ENCODE measurements at regions not wholly inside any gene's neighbourhood (a gene's known extent, or its start where the extent isn't known, plus 50 kb on each side); places are given as distances from the start of the nearest gene placed in this dataset.
A peak's percentile ranks its signal among the peaks of the same experiment; 100 is the strongest.

GRCh38 chr5:17425385-17426070 is 72.5 kb upstream of the TAF11L2 start:
- Histone ChIP-seq H3K4me3 (no peak overlapping the region), H3K27ac (no peak overlapping the region)

GRCh38 chr5:17426104-17426749 is 71.8 kb upstream of the TAF11L2 start:
- Histone ChIP-seq H3K4me3 (no peak overlapping the region), H3K27ac (peak overlapping the region in 1 of 21 experiments; percentile 2)

- H3K27ac ChIP-seq = no peak overlapping the region
Observed at GRCh38 chr5:17428176-17428800, 69.7 kb upstream of the TAF11L2 start.

GRCh38 chr5:17429353-17429752 is 68.7 kb upstream of the TAF11L2 start:
- no peak overlapping the region for H3K4me3 ChIP-seq
- H3K27ac ChIP-seq = no peak overlapping the region

More at GRCh38 chr5:17428176-17428800, 69.7 kb upstream of the TAF11L2 start:
- H3K4me3 ChIP-seq = no peak overlapping the region

GRCh38 chr5:17430241-17430640 is 67.8 kb upstream of the TAF11L2 start:
- H3K27ac ChIP-seq = no peak overlapping the region
- H3K4me3 ChIP-seq = no peak overlapping the region

GRCh38 chr5:17431272-17432050 is 66.6 kb upstream of the TAF11L2 start:
- no peak overlapping the region for H3K27ac ChIP-seq

GRCh38 chr5:17432569-17432968 is 65.5 kb upstream of the TAF11L2 start:
- no peak overlapping the region for H3K27ac ChIP-seq
- no peak overlapping the region for H3K4me3 ChIP-seq

More at GRCh38 chr5:17431272-17432050, 66.6 kb upstream of the TAF11L2 start:
- no peak overlapping the region for H3K4me3 ChIP-seq

- no peak overlapping the region for H3K4me3 ChIP-seq
- no peak overlapping the region for H3K27ac ChIP-seq
Observed at GRCh38 chr5:17433406-17433805, 64.6 kb upstream of the TAF11L2 start.

- Histone ChIP-seq H3K27ac (no peak overlapping the region), H3K4me3 (no peak overlapping the region)
Observed at GRCh38 chr5:17434982-17435381, 63.0 kb upstream of the TAF11L2 start.

- Histone ChIP-seq H3K4me3 (no peak overlapping the region), H3K27ac (peak overlapping the region in 14 of 21 experiments; percentile 12 to 74 (median 57))
Observed at GRCh38 chr5:17436350-17436749, 61.7 kb upstream of the TAF11L2 start.

GRCh38 chr5:17436761-17437221 is 61.2 kb upstream of the TAF11L2 start:
- peak overlapping the region in 1 of 7 experiments; percentile 4 for H3K4me3 ChIP-seq
- H3K27ac ChIP-seq = peak overlapping the region in 13 of 21 experiments; percentile 12 to 74 (median 55)

- H3K27ac ChIP-seq = no peak overlapping the region
Observed at GRCh38 chr5:17438027-17438426, 60.0 kb upstream of the TAF11L2 start.

GRCh38 chr5:17439956-17440355 is 58.1 kb upstream of the TAF11L2 start:
- Histone ChIP-seq H3K4me3 (no peak overlapping the region), H3K27ac (no peak overlapping the region)

More at GRCh38 chr5:17438027-17438426, 60.0 kb upstream of the TAF11L2 start:
- no peak overlapping the region for H3K4me3 ChIP-seq

GRCh38 chr5:17440766-17441165 is 57.3 kb upstream of the TAF11L2 start:
- no peak overlapping the region for H3K27ac ChIP-seq
- no peak overlapping the region for H3K4me3 ChIP-seq

- no peak overlapping the region for H3K4me3 ChIP-seq
- no peak overlapping the region for H3K27ac ChIP-seq
Observed at GRCh38 chr5:17441351-17441750, 56.7 kb upstream of the TAF11L2 start.

- H3K4me3 ChIP-seq = no peak overlapping the region
- peak overlapping the region in 2 of 21 experiments; percentile 15 to 25 for H3K27ac ChIP-seq
Observed at GRCh38 chr5:17443333-17444130, 54.5 kb upstream of the TAF11L2 start.

- no peak overlapping the region for H3K4me3 ChIP-seq
- H3K27ac ChIP-seq = no peak overlapping the region
Observed at GRCh38 chr5:17444496-17444895, 53.5 kb upstream of the TAF11L2 start.

GRCh38 chr5:17445185-17445584 is 52.8 kb upstream of the TAF11L2 start:
- Histone ChIP-seq H3K4me3 (no peak overlapping the region), H3K27ac (no peak overlapping the region)

Measured in skin epidermis (tissue), 12 donors.